Naive thymus-derived CD8-positive, alpha-beta T cell (primary cell): ENCODE measurements at regions not wholly inside any gene's neighbourhood (a gene's known extent, or its start where the extent isn't known, plus 50 kb on each side); places are given as distances from the start of the nearest gene placed in this dataset.

Experiments used
- ATAC-seq, 2 donors: fragments of 150-1000 bp; cut with Tn5 transposase in 1 of 2; sonication (Bioruptor Pico), chemical (Tn5 transposase) in 1 of 2; 1 replicate in 1 of 2; 2 replicates in 1 of 2; pipeline ENCODE4 v1.10.0; 2021; ENCODE audit warnings: mild to moderate bottlenecking in 2 of 2, moderate library complexity in 2 of 2
- POLR2A ChIA-PET: fragments of 350-600 bp; sonication (Branson Sonifier 250); formaldehyde crosslinking; loops from one replicate; lab custom pipeline; 2021; ENCODE audit warnings: antibody characterized with exemption; lab: Charles Lee
- DNase-seq, 10 donors: peaks; one replicate each; pipeline versions ENCODE4 v3.0.0 to v3.0.0-alpha.2; 2020 to 2022
- H3K27ac Mint-ChIP-seq, 10 donors: one replicate each; pipeline ENCODE4 v1.8.0; 2020 to 2022; ENCODE audit warnings: mild to moderate bottlenecking in 10 of 10, mixed read lengths in 10 of 10, moderate library complexity in 4 of 10, inconsistent platforms in 1 of 10
- H3K27me3 Mint-ChIP-seq, 5 donors: one replicate each; pipeline ENCODE4 v1.8.0; 2021 to 2022; ENCODE audit warnings: mixed read lengths in 5 of 5
- H3K36me3 Mint-ChIP-seq, 3 donors: one replicate each; pipeline ENCODE4 v1.8.0; 2020 to 2022; ENCODE audit warnings: mixed read lengths in 3 of 3, mild to moderate bottlenecking in 2 of 3, inconsistent platforms in 1 of 3
- H3K4me1 Mint-ChIP-seq, 4 donors: one replicate each; pipeline ENCODE4 v1.8.0; 2021 to 2022; ENCODE audit warnings: mixed read lengths in 4 of 4
- H3K4me3 Mint-ChIP-seq, 10 donors: one replicate each; pipeline ENCODE4 v1.8.0; 2020 to 2022; ENCODE audit warnings: mild to moderate bottlenecking in 10 of 10, mixed read lengths in 10 of 10, moderate library complexity in 6 of 10, inconsistent platforms in 1 of 10
- H3K9me3 Mint-ChIP-seq, 9 donors: one replicate each; pipeline ENCODE4 v1.8.0; 2020 to 2022; ENCODE audit warnings: mixed read lengths in 9 of 9, mild to moderate bottlenecking in 3 of 9, inconsistent platforms in 1 of 9, moderate library complexity in 1 of 9

DNA sequence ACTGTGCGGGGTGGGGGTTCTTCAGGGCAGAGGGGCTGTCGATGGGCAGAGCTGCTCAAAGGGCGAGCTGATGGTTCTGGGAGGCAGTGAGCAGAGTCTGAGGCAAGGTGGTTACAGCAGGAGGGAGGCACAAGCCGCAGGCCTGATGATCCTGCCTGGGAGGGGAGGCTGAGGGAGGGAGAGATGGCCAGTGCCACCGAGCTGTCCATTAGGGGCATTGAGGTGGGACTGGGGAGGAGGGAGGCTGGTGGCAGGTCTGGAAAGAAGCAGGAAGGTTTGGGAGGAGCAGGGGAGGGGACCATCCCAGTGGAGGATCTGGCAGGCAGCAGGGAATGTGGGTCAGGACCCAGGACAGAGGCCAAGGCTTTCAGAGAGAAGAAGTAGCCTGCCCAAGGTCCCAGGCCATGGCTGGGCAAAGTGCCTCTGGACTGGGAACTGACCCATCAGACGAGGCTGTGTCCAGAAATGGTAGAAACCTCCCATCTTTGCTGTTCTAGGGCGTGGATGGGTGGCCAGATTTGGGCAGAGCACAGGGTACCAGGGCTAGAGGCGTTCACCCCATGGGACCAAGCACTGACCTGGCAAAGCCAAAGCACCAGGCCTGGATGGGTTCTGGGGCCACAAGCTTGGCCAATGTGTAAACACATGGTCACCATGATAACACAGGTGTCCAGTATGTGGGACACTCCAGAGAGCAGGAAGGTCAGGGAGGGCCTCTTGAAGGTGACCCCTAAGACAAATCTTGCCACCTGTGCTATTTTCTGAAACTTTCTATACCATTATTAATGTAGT lies 55.5 kb downstream of the INHBB start:
- H3K27me3 Mint-ChIP-seq = peaks cover 4 to 24% (median 19%) of the 10 kb centered on the region in 5 donors
- no peak overlapping the region for H3K27ac Mint-ChIP-seq
- ATAC-seq (no peak), DNase-seq (peak in 1 of 10 donors; percentile 52)
- H3K4me1 Mint-ChIP-seq = peaks cover 0 to 3% (median 0%) of the 10 kb centered on the region in 4 donors
- no peak overlapping the region for H3K4me3 Mint-ChIP-seq
- POLR2A ChIA-PET = interaction anchor here (0.6 kb wide), 1 partner anchor 510 kb away, joined by 3 read pairs; no protein-coding TSS in a partner anchor
- H3K36me3 Mint-ChIP-seq = no peaks in the 10 kb centered on the region
- peaks cover 0 to 3% (median 0%) of the 10 kb centered on the region in 9 donors for H3K9me3 Mint-ChIP-seq

DNA sequence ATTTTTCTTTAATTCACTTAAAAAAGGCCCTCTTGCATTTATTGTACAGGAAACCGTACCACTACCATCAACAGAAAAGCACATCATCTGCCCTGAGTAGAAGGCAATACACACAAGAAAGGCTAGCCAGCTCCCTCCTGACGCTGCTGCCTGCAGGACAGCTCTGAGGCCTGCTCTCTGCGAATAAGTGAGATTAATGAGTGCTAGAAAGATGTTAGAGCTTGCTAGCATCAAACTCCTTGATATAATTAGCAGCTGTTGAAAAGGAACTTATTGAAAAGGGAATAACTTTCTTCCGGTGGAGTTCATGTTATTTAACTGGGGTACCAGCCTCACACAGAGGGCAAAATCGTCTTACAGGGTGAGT lies 56.1 kb downstream of the INHBB start:
- ATAC-seq = no peak
- Mint-ChIP-seq H3K27ac (no peak overlapping the region), H3K4me1 (peaks cover 0 to 3% (median 0%) of the 10 kb centered on the region in 4 donors), H3K36me3 (no peaks in the 10 kb centered on the region), H3K4me3 (no peak overlapping the region), H3K27me3 (peaks cover 4 to 28% (median 14%) of the 10 kb centered on the region in 5 donors), H3K9me3 (peaks cover 0 to 8% (median 0%) of the 10 kb centered on the region in 9 donors)
- DNase-seq = no peak
- POLR2A ChIA-PET = no interaction called here

DNA sequence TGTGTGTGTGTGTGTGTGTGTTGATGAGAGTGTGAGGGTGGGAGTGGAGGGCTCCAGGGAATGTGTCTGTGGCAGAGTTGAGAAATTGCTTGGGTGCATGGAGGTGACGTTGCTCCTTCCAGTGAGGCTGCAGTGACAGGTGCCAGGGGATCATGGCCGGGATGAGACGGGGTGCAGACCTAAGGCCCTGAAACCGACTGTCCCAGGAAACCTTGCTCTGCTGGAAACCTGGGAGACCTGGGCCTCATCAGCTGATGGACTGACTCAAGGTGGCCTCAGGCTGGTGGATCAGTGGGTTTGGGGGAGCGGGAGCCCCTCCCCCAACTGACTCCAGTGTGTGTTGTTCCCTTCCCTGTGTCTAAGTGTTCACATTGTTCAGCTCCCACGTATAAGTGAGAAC lies 56.6 kb downstream of the INHBB start:
- H3K27me3 Mint-ChIP-seq = peaks cover 4 to 28% (median 10%) of the 10 kb centered on the region in 5 donors
- peaks cover 0 to 3% (median 0%) of the 10 kb centered on the region in 4 donors for H3K4me1 Mint-ChIP-seq
- H3K27ac Mint-ChIP-seq = no peak overlapping the region
- H3K4me3 Mint-ChIP-seq = no peak overlapping the region
- POLR2A ChIA-PET = no interaction called here
- ATAC-seq (no peak), DNase-seq (no peak)
- peaks cover 0 to 3% (median 0%) of the 10 kb centered on the region in 3 donors for H3K36me3 Mint-ChIP-seq
- peaks cover 0 to 12% (median 1%) of the 10 kb centered on the region in 9 donors for H3K9me3 Mint-ChIP-seq

DNA sequence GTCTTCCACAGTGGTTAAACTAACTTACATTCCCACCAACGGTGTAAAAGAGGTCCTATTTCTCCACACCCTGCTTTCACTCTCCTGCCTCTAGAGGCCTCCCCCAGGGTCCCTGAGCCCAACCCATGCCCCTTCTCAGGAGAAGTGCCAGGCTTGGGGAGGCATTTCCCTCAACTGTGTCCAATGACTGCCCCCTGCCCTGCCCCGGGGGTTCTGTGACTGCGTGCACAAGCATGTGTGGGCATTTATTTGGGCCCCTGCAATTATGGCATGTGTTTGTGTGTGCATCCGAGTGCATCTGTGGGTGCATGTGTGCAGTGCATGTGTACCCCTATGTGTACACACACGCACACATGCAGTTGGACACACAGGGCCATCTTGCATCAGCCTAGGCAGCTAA lies 57.3 kb downstream of the INHBB start:
- Mint-ChIP-seq H3K27me3 (peaks cover 1 to 28% (median 5%) of the 10 kb centered on the region in 5 donors), H3K36me3 (peaks cover 0 to 9% (median 0%) of the 10 kb centered on the region in 3 donors), H3K9me3 (peaks cover 0 to 20% (median 2%) of the 10 kb centered on the region in 9 donors), H3K27ac (no peak overlapping the region), H3K4me1 (peaks cover 0 to 3% (median 0%) of the 10 kb centered on the region in 4 donors), H3K4me3 (no peak overlapping the region)
- POLR2A ChIA-PET = no interaction called here
- peak in 1 of 10 donors; percentile 51 for DNase-seq
- ATAC-seq = no peak

DNA sequence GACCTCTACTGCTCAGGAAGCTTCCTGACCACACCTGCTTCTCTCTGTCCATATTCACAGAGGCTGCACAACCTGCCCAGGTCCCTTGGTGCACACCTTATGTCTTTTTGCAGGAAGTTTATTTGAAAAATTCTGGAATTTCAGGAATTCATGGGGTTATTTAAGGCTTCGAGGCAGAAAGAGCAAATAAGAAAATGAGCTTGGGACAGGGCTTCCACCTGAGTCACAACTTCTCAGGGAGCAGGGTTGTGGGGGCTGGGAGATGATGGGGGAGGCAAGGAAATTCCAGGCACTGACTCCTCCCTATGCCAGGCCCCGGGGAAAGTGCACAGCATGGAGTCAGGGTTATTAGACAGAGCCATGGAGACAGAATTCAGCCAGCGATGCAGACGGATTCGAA lies 57.7 kb downstream of the INHBB start:
- POLR2A ChIA-PET = no interaction called here

DNA sequence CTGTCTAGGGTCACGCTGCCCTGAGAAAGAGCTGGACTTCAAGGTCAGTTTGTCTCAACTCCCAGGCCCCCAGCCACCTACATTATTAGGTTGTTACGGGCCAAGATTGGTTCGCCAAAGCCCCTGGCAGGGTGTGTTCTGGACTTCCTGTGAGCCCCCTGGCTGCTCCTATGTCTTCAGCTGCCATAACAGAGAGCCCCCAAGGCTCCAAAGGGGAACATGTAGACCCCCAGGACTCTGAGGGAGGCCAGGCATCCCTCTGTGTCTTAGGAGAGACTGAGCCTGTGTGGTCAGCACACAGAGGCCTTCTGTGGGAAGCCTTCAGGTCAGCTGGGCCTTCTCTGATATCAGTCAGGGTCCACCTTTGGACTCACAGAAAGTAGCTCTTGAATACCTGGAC lies 58.3 kb downstream of the INHBB start:
- peaks cover 1 to 28% (median 5%) of the 10 kb centered on the region in 5 donors for H3K27me3 Mint-ChIP-seq
- no peak for ATAC-seq
- POLR2A ChIA-PET = no interaction called here
- peaks cover 0 to 3% (median 0%) of the 10 kb centered on the region in 4 donors for H3K4me1 Mint-ChIP-seq
- H3K4me3 Mint-ChIP-seq = no peak overlapping the region
- DNase-seq = no peak
- H3K36me3 Mint-ChIP-seq = peaks cover 0 to 19% (median 0%) of the 10 kb centered on the region in 3 donors
- H3K27ac Mint-ChIP-seq = no peak overlapping the region
- H3K9me3 Mint-ChIP-seq = peaks cover 0 to 30% (median 4%) of the 10 kb centered on the region in 9 donors

More for the DNA sequence above, 57.7 kb downstream of the INHBB start:
- no peak overlapping the region for H3K27ac Mint-ChIP-seq
- DNase-seq (peak in 1 of 10 donors; percentile 47), ATAC-seq (no peak)
- H3K4me3 Mint-ChIP-seq = no peak overlapping the region
- H3K36me3 Mint-ChIP-seq = peaks cover 0 to 13% (median 0%) of the 10 kb centered on the region in 3 donors
- peaks cover 0 to 24% (median 4%) of the 10 kb centered on the region in 9 donors for H3K9me3 Mint-ChIP-seq
- H3K4me1 Mint-ChIP-seq = peaks cover 0 to 3% (median 0%) of the 10 kb centered on the region in 4 donors
- H3K27me3 Mint-ChIP-seq = peaks cover 1 to 28% (median 5%) of the 10 kb centered on the region in 5 donors

DNA sequence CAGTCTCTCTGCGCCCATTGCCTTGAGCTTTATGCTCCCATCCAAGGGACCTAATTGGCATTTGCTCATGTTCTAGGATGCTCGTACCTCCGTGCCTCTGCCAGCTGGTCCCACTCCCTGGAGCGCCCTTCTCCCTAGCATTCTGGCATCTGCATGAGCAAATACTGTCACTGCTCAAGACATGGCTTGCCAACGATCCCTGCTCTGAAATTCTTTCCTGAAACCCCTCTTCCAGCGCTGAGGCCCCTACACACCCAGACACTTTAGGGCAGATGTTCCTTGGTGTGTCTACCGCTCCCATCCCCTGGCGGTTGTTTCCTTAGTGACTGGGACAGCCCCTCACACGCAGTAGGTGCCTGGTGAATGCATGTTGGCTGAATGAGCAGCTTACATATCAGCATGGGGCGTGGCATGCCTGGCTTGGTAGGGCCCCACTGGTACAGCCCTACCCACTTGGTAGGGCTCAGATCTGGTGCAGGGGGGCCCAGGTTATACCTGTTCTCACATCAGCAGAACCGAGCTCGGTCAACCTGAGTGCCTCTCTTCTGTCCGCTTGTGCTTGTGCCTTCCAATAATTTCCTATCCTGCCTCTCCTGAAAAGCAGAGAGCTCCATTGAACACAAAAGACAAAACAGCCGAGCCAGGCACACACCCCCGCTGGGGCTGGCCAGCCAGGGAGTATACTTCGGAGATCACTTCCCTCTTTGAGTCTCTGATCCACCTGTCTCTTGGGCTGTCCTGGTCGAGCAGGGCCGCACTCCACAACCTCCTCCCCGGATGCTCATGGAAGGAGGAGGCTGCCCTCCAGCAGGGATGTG lies 59.2 kb downstream of the INHBB start:
- Mint-ChIP-seq H3K9me3 (peaks cover 0 to 34% (median 4%) of the 10 kb centered on the region in 9 donors), H3K4me1 (peaks cover 0 to 3% (median 0%) of the 10 kb centered on the region in 4 donors), H3K27ac (no peak overlapping the region), H3K4me3 (no peak overlapping the region), H3K27me3 (peaks cover 1 to 28% (median 5%) of the 10 kb centered on the region in 5 donors), H3K36me3 (peaks cover 0 to 19% (median 0%) of the 10 kb centered on the region in 3 donors)
- no peak for DNase-seq
- POLR2A ChIA-PET = interaction anchor here (0.7 kb wide), 1 partner anchor 582 kb away, joined by 3 read pairs; no protein-coding TSS in a partner anchor
- ATAC-seq = no peak

DNA sequence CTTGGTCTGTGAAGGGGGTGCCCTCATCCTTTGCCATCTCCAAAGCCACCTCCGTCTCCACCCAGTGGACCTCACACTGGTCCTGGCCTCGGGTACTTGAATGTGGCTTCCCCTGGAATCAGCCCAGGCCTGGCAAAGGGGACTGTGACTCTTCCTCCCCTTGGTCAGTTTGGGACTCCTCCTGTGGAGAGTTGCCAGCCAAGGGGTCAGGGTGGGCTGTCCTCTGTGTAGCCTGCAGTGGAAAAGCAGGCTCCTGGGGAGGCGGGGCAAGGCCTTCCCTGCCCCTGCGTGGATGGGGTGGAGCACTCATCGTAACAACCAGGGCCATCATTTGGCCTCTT lies 59.8 kb downstream of the INHBB start:
- no peak for DNase-seq
- Mint-ChIP-seq H3K9me3 (peaks cover 0 to 39% (median 7%) of the 10 kb centered on the region in 9 donors), H3K4me1 (peaks cover 0 to 3% (median 0%) of the 10 kb centered on the region in 4 donors), H3K27me3 (peaks cover 1 to 26% (median 5%) of the 10 kb centered on the region in 5 donors), H3K36me3 (peaks cover 0 to 19% (median 0%) of the 10 kb centered on the region in 3 donors), H3K27ac (no peak overlapping the region), H3K4me3 (no peak overlapping the region)
- ATAC-seq = no peak
- POLR2A ChIA-PET = interaction anchor here (0.7 kb wide), 1 partner anchor 583 kb away, joined by 3 read pairs; no protein-coding TSS in a partner anchor

DNA sequence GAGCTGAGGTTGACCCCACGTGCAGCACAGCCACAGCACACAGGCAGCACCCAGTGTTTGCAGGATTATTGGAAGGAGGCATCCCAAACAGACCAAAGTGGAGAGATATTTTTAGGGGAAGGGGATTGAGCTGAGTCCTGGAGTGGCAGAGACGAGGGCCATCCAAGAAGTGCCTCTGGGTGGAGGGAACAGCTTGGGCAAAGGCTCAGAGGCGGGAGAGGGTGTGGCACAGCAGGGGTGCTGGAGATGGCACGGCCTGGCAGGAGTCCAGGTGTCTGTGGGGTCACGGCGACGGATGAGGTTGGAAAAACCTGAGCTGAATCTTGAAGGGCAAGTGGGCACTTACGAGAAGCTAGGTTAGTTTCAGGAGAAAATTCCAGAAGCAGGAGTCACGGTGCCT lies 60.6 kb downstream of the INHBB start:
- peaks cover 0 to 3% (median 0%) of the 10 kb centered on the region in 4 donors for H3K4me1 Mint-ChIP-seq
- POLR2A ChIA-PET = no interaction called here

DNA sequence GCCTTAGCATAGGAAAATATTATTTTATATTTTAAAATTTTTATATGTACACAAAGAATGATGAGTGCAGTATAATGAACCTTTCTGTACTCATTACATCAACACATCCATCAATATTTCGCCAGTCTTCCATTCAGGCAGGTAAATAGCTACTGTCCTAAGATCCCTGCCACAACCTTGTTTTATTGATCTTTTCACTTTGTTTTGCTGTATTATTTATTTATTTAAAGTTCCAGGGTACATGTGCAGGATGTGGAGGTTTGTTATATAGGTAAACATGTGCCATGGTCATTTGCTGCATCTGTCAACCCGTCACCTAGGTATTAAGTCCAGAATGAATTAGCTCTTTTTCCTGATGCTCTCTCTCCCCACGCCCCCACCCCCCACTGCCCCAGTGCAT lies 64.6 kb downstream of the INHBB start:
- Mint-ChIP-seq H3K27ac (no peak overlapping the region), H3K27me3 (peaks cover 3 to 25% (median 9%) of the 10 kb centered on the region in 5 donors), H3K4me1 (no peaks in the 10 kb centered on the region), H3K4me3 (no peak overlapping the region), H3K9me3 (peaks cover 0 to 58% (median 21%) of the 10 kb centered on the region in 9 donors), H3K36me3 (peaks cover 0 to 19% (median 0%) of the 10 kb centered on the region in 3 donors)
- no peak for DNase-seq
- POLR2A ChIA-PET = no interaction called here
- no peak for ATAC-seq

More for the DNA sequence above, 60.6 kb downstream of the INHBB start:
- peaks cover 1 to 19% (median 5%) of the 10 kb centered on the region in 5 donors for H3K27me3 Mint-ChIP-seq
- peaks cover 0 to 48% (median 13%) of the 10 kb centered on the region in 9 donors for H3K9me3 Mint-ChIP-seq
- ATAC-seq (no peak), DNase-seq (peak in 1 of 10 donors; percentile 56)
- H3K36me3 Mint-ChIP-seq = peaks cover 0 to 19% (median 0%) of the 10 kb centered on the region in 3 donors
- no peak overlapping the region for H3K27ac Mint-ChIP-seq
- no peak overlapping the region for H3K4me3 Mint-ChIP-seq

DNA sequence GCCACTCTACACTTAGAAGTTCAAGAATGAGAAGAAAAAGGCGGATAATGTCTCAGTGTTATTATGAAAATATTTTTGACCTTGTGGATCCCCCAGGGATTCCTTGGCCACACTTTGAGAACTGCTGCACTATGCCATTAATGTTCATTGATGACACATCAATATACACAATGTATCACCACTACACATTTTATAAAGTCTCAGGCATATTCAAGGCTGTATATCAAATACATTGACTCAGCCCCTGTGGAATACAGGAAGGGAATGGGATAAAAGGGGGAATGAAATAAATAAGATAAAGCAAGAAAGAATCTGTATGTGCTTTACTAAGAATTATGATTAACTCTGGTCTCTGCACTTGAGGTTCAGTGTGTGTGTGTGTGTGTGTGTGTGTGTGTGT lies 69.1 kb downstream of the INHBB start:
- H3K27ac Mint-ChIP-seq = no peak overlapping the region
- no peak overlapping the region for H3K4me3 Mint-ChIP-seq
- H3K4me1 Mint-ChIP-seq = no peaks in the 10 kb centered on the region
- peaks cover 7 to 34% (median 12%) of the 10 kb centered on the region in 5 donors for H3K27me3 Mint-ChIP-seq
- H3K36me3 Mint-ChIP-seq = no peaks in the 10 kb centered on the region
- H3K9me3 Mint-ChIP-seq = peaks cover 0 to 26% (median 12%) of the 10 kb centered on the region in 9 donors
- ATAC-seq = no peak
- DNase-seq = no peak
- POLR2A ChIA-PET = no interaction called here

DNA sequence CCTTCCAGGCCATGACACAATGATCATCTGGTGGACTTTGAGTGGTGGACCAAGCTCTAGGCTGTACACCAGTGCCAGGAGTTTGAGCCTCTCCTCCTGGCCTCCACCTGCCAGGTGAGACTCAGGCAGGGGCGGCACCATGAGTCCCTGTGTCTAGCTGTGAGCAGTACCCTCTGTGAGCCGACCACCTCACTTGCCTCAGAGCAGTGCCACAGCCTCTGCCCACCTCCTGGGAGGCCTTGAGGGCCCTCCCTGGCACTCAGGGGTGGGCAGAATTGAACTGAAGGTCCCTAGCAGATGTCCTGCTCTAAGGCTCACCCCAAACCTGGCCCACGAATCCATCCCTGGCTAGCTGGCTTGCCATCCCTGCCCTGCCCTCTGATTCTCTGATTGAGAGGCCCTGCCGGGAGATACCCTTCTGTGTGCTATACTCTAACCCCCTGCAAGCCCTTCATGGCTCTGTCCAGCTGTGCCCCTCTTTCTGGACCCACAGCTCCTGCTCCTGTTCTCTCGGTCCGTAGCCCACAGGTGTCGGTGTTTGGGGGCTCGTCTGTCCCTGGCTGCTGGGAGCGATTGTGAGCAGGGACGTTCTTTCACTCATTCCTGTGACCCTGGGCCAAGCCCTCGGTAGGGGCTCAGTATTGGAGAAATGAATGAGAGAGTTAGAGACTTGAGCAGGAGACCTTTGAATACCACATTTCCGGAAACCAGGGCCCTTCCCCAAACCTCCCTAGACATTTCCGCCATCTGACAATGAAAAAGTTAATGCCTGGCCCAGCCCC lies 70.0 kb downstream of the INHBB start:
- Mint-ChIP-seq H3K36me3 (no peaks in the 10 kb centered on the region), H3K4me3 (no peak overlapping the region), H3K4me1 (no peaks in the 10 kb centered on the region), H3K9me3 (peaks cover 0 to 17% (median 12%) of the 10 kb centered on the region in 9 donors), H3K27me3 (peaks cover 10 to 43% (median 15%) of the 10 kb centered on the region in 5 donors), H3K27ac (no peak overlapping the region)
- ATAC-seq (no peak), DNase-seq (no peak)
- POLR2A ChIA-PET = no interaction called here
